ENCODE measurements at regions not wholly inside any gene's neighbourhood (a gene's known extent, or its start where the extent isn't known, plus 50 kb on each side); places are given as distances from the start of the nearest gene placed in this dataset.
"Not testable (repeated sequence)": the region's sequence is repeated elsewhere in the genome, so short reads cannot be mapped to it uniquely, and the experiment has no call there.

GRCh38 chr10:30765022-30765615, 135.6 kb upstream of the LYZL2 start:
- no peak for DNase-seq (ENCODE audit: low read depth, low spot score)

DNA sequence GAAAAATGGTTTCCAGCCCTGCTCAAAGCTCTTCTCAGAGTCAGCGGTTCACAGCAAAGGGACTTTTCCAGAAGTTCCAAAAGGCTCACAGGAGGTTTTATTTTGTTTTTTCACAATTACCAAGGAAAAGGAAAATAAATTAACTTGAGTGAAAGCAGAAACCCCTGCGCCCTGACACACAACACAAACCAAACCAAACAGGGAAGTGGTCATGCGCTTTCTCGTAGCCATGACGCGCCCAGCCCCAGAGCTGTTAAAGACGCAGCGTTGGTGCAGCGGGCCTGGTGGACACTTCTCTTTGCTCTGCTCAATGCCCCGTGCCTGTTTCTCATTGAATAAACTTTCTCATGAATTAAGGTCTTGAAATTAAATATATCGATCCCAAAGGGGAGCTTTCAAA, 134.4 kb upstream of the LYZL2 start:
- no peak for DNase-seq (ENCODE audit: low read depth, low spot score)

DNA sequence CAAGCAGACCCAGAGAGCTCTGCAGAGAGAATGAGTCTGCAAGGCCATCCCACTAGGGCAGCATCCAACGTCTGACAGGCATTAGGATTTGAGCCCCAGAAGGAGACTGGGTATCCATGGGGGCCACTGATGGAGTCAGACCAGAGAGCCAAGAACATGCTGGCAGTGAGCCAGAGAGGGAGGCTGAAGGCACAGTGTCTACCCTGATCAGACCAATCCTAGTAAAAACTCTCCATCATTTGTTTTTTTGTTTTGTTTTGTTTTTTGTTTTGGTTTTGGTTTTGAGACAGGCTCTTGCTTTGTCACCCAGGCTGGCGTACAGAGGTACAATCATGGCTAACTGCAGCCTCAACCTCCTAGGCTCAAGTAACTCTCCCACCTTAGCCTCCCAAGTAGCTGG, 133.1 kb upstream of the LYZL2 start:
- DNase-seq (ENCODE audit: low read depth, low spot score) = no peak

DNA sequence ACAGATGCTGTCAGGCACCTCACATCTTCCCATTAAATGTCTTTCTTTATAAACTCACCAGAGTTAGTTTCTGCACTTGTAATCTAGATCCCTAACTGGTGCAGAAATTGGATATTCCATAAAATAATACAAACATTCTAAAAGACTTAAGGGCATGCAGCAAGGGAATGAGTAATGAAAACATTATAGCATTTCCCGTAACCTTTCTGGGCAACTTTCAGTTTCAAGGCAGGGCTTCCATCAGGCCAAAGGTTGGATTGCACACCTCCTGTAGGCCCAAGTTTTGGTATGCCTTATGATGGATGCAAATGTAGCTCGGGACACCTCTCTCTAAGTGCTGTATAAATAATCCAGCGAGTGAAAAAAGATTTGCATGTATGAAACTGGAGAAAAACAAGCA, 129.9 kb upstream of the LYZL2 start:
- DNase-seq (ENCODE audit: low read depth, low spot score) = no peak

DNA sequence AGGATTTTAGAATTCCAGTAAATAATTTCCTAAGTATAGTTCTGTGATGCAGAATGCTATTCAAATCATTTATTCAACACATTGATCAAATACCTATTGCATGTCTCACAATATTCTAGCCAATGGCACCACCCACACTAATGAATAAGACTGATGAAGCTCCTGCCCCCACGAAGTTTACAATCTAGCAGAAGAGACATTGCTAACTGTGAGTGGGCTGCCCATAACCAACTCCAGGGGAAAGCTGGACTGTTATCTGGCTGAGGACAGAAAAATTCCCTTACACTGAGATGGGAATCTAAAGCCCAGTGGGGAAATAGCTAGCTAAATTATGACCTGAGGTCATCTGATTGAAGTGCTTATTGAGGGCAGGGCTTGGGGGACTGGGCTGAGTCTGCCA, 128.8 kb upstream of the LYZL2 start:
- no peak for DNase-seq (ENCODE audit: low read depth, low spot score)

GRCh38 chr10:30756896-30757295, 127.3 kb upstream of the LYZL2 start:
- DNase-seq (ENCODE audit: low read depth, low spot score) = no peak

GRCh38 chr10:30756151-30756550, 126.6 kb upstream of the LYZL2 start:
- no peak for DNase-seq (ENCODE audit: low read depth, low spot score)

DNA sequence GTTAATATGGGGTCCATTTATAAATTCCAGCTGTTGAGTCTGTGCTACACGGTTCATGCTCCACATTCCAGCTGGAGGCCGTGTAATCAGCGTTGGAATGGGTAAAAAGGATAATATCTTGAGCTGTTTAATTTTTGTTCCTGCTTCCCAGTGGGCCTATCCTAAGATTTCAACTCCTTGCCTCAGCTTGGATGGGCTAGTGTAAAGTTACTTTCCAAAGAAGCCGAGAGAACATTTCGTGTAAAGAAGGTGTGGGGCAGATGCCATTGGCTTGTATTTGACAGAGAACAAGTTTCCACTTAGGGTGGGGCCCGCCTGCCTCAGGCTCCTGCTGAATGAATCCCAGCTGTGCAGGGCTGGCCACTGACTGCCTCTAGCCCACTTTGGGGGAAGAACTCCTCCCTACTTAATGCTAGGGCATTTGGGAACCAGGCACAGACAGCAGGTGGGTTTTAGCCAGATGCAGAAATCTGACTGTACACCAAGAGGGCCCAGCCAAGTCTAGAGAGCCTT, 125.9 kb upstream of the LYZL2 start:
- no peak for DNase-seq (ENCODE audit: low read depth, low spot score)

DNA sequence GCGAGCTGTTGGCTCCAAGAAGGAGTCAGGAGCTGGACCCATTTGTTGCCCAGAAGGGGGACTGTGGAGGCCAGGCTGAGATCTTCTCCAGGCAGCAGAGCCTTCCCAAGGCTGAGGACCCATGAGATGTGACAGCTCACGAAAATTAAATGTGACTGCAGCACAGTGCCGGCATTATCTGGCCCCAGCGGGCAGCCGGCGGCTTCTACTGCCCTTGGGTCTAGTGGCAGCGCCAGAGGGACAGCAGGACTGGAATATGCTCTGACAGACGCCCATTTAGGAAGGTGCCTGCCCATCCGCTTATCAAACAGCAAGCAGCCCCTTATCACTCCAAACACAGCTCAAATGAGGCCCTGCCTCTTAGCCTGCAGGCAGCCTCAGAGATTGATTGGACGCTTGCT, 122.9 kb upstream of the LYZL2 start:
- no peak for DNase-seq (ENCODE audit: low read depth, low spot score)

GRCh38 chr10:30751678-30752331, 122.3 kb upstream of the LYZL2 start:
- DNase-seq (ENCODE audit: low read depth, low spot score) = peak; percentile 79

DNA sequence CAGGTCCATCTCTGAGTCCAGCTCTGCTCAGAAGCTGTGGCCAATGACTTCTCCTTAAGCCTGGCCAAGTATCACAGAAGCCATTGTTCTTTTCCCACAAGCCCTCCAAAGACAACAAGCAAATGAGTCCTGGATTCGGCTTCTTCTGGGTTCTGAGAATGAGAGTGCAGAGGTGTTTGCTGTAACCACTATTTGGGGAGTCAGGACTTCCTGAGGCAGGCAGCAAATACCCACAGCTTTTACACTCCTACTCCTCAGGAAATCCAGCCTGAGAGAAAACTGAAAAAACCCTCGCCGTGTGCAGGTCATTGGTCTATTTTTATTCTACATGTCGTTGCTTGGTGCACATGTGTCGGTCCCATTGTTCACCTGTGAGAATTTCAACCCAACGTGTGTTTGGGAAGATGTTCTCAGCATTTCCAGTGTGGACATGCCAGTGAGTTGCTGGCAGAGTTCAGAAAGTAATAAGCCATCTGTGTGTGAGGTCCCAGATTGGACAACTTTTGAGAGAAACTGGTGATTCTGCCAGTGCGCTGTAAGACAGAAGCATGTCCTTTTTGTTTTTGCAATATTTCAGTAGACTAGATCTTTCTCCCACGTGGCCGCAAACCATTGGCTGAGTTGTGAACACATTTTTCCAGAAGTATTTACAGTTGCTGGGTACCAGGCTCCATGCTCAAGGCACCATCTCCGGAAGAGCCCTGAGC, 121.6 kb upstream of the LYZL2 start:
- peak; percentile 20 for DNase-seq (ENCODE audit: low read depth, low spot score)

- no peak for DNase-seq (ENCODE audit: low read depth, low spot score)
Observed at GRCh38 chr10:30749385-30749784, 119.8 kb upstream of the LYZL2 start.

DNA sequence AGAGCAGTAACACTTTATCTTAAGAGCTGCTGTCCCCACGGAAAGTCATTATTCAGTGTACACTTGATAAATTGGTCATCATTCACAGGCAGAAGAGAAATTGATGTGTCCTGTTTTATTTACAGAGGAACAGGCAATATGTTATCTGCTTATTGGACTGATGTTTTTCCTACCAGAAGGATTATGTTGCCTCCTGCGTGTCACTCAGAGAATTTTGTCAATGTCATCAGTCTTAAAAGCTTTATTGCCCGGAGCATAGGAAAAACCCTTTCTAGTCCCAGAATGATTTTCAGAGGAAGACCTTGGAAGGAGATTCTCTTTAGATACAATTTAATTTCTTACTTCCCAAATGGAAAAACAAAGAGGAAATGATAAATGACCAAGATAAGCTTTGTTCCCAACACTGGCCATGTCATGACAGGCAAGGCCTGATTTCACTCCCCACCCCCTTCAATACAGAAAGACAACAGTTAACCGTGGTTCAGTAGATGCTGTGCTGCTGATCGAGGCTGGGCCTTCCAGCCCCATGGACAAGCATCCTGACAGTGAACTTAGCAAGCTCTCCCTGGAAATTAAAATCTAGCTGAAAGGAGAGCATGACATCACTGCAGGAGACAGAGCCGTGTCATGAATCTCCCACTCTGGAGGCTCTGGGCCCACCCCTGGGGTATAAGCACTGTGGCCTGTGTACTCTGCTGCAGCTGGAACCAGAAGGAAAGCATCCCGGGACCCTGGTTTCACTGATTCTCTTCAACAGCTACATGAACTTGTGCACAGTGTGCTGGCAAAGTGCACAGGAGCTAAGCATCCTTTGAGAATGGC, 118.8 kb upstream of the LYZL2 start:
- DNase-seq (ENCODE audit: low read depth, low spot score) = no peak

GRCh38 chr10:30747633-30748032, 118.1 kb upstream of the LYZL2 start:
- peak; percentile 70 for DNase-seq (ENCODE audit: low read depth, low spot score)

- DNase-seq (ENCODE audit: low read depth, low spot score) = no peak
Observed at GRCh38 chr10:30745953-30746352, 116.4 kb upstream of the LYZL2 start.

- DNase-seq (ENCODE audit: low read depth, low spot score) = no peak
Observed at GRCh38 chr10:30744106-30744505, 114.6 kb upstream of the LYZL2 start.

- DNase-seq (ENCODE audit: low read depth, low spot score) = no peak
Observed at GRCh38 chr10:30743586-30743985, 114.0 kb upstream of the LYZL2 start.

DNA sequence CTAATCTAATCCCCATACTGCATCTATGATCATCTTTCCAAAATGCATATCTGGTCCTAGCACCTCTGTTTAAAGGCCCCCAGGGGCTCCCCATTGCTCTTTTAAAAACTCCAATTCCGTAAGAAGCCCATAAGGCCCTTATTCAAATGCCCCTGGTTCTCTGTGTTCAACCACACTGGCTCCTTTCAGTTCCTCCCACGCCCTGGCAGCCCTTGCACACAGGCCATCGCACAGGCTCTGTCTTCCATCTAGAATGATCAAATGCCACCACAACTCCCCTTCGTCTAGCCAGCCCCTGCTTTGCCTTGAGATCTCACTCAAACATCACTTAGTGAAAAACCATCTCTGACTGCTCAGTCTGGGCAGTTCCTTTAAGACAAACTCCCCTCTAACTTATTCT, 112.9 kb upstream of the LYZL2 start:
- DNase-seq (ENCODE audit: low read depth, low spot score) = no peak

GRCh38 chr10:30740774-30741173, 111.2 kb upstream of the LYZL2 start:
- not testable (repeated sequence) for DNase-seq (ENCODE audit: low read depth, low spot score)

- DNase-seq (ENCODE audit: low read depth, low spot score) = no peak
Observed at GRCh38 chr10:30738416-30738815, 108.9 kb upstream of the LYZL2 start.

- no peak for DNase-seq (ENCODE audit: low read depth, low spot score)
Observed at GRCh38 chr10:30737931-30738391, 108.4 kb upstream of the LYZL2 start.

GRCh38 chr10:30736685-30737232, 107.2 kb upstream of the LYZL2 start:
- peak; percentile 98 for DNase-seq (ENCODE audit: low read depth, low spot score)
